NCI-H2081 treated with DMSO at 0.1 percent for 48 hours (cell line): ENCODE measurements at regions not wholly inside any gene's neighbourhood (a gene's known extent, or its start where the extent isn't known, plus 50 kb on each side); places are given as distances from the start of the nearest gene placed in this dataset.

Experiments
- DNase-seq: peaks from one replicate; lab custom pipeline; 2025; lab: John Stamatoyannopoulos, UW

- no peak for DNase-seq
Measured at GRCh38 chr2:193749485-193749884, 1554.8 kb upstream of the TMEFF2 start.

GRCh38 chr2:193743089-193743488 is 1548.4 kb upstream of the TMEFF2 start:
- peak; percentile 97 for DNase-seq

DNA sequence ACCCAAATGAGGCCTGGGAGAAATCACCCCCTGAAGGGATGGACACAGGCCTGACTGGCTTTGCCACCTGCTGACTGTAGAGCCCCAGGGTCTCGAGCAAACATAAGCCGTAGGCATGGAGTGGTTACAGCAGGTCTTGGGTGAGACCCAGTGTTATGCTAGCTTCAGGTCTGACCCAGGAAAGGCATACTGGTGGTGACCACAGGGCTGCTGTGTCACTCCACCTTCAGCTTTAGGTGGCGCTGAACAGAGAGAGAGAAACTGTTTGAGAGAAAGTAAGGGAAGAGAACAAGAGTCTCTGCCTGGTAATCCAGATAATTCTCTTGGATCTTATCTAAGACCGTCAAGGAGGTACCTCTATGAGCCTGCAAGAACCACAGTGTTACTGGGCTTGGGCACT is 1544.2 kb upstream of the TMEFF2 start:
- no peak for DNase-seq

- no peak for DNase-seq
Measured at GRCh38 chr2:193712912-193713311, 1518.2 kb upstream of the TMEFF2 start.

DNA sequence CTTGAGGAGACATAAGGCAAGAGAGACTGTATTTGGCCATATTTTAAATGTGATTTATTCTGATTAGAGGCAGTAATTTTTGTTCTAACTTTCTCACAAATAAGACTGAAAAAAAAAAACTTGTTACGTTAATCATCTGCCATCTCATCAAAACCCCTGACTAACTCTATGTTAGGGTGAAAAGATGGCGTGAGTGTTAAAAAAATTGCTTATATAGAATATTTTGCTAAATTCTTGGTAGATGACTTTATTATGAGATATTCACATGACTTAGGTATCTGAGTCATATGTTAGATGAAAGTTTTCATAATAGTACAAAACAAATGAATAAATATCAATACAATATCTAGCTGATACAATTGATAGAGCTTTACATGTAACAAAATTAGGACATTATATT is 1508.7 kb upstream of the TMEFF2 start:
- DNase-seq = no peak

GRCh38 chr2:193701484-193701883 is 1506.8 kb upstream of the TMEFF2 start:
- no peak for DNase-seq

- peak; percentile 30 for DNase-seq
Measured at GRCh38 chr2:193695367-193695766, 1500.6 kb upstream of the TMEFF2 start.

DNA sequence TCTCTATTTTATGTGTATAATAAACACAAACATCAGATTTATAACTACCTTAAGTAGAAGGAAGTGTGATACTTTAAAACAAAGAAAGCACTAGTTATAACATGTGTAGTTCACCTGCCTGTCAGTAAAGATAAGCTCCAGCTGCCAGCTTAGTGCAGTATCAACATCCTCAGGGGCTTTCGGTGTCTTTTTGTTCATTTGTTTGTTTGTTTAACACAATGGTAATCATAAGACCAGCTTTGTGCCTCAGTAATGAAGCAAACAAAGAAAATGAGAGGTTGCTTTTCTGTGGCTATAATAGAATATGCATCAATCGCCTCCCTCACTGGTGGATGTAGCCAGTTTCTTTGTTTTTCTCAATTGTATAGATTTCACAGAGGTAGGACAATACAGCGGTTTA is 1499.0 kb upstream of the TMEFF2 start:
- DNase-seq = peak; percentile 76

DNA sequence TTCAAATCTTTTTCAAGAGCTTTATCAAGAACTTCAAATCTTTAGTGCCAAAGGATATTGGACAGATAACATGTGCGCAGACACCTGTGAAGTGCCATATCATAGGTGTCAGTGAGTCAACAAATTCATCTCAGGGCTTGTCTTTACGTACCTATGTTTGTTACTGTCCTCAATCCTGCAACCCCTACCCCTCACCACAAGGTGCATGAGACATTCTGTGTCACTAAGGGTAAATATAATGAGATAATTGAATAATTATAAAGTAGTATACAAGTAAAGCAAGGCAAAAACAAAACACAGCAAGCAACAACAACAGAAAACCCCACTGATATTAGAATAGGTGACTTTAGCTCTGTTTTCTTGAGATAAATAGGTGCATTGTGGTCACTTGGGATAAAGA is 1495.8 kb upstream of the TMEFF2 start:
- DNase-seq = no peak

- DNase-seq = no peak
Measured at GRCh38 chr2:193687195-193687594, 1492.5 kb upstream of the TMEFF2 start.

DNA sequence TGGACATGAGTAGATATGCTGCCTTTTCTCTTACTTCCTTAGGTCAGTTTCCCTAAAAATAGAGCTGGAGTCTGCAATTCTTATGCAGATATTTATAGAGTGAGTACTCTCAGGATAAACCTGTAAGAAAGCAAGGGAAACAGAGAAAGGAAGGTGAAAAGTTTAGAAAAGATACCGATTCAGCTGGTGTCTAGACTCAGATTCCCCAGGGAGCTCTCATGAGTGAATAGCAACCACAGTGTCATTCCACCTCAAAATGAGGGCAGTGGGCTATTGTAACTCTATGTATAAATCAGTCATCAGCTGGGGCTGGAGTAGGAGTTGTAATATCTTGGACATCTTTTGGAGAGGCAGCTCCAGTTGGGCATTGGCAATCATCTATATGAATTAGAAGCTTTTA is 1485.1 kb upstream of the TMEFF2 start:
- no peak for DNase-seq

GRCh38 chr2:193670478-193670877 is 1475.7 kb upstream of the TMEFF2 start:
- DNase-seq = no peak

- no peak for DNase-seq
Measured at GRCh38 chr2:193668557-193669323, 1474.0 kb upstream of the TMEFF2 start.

GRCh38 chr2:193627927-193628272 is 1433.2 kb upstream of the TMEFF2 start:
- DNase-seq = no peak

DNA sequence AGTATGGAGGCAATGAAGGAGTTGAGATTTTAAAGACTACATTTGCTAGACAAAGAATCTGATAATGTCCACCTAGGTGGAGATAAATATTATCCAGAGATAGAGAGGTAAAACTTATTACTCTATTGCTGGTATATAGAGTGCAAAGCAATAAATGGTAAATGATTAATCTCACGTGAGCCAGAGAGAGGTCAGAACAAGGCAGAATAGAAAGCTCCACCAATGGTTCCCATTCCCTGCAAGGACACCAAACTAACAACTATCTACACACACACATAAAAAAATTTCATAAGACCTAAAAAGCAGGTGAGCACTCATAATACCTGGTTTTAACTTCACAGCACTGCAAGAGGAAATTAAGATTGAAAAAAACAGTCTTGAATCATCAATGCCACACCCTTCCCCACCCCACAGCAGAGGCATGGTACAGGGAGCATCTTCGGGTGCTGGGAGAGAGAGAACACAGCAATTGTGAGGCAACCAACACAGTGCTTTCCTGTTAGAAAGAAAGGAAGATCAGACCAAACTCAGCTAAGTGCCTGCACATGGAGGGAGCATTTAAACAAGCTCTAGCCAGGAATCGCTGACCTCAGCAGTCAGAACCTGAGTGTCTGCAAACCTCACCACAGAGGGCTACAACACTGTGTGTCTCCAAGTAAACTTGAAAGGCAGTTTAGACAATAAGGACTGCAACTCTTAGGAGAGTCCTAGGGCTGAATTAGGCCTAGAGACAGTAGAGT is 1432.6 kb upstream of the TMEFF2 start:
- no peak for DNase-seq

GRCh38 chr2:193608451-193608850 is 1413.7 kb upstream of the TMEFF2 start:
- DNase-seq = no peak

DNA sequence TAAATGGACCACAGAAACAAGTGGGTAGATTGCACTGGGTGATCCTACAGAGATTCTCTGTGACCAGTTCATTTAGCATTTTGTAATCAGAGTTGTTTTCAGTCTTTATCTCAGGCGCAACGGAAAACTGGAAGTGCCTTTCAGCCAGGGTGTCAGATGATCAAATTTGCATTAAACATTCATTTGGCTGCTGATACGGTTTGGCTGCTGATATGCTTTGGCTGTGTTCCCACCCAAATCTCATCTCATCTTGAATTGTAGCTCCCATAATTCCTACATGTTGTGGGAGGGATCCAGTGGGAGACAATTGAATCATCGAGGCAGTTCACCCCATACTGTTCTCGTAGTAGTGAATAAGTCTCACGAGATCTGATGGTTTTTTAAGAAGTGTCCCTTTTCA is 1396.1 kb upstream of the TMEFF2 start:
- no peak for DNase-seq

DNA sequence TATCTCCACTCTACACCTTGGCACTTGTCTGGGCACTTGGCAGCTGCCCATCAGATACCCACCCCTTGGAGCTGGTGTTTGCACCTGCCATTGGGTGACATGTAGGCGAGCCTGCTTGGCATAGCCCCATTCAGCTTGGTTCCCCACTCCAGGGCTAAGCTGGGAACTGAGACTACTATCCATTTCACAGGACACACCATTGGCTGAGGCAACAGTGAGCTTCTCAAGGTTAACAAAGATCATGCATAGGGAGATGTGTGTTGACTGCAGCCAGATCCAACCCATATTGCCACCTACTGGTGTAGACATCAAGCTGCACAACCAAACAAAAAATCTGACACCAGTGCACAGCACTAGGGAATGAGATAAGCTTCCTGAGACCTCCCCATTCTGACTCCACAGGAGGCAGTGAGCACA is 1389.8 kb upstream of the TMEFF2 start:
- no peak for DNase-seq

DNA sequence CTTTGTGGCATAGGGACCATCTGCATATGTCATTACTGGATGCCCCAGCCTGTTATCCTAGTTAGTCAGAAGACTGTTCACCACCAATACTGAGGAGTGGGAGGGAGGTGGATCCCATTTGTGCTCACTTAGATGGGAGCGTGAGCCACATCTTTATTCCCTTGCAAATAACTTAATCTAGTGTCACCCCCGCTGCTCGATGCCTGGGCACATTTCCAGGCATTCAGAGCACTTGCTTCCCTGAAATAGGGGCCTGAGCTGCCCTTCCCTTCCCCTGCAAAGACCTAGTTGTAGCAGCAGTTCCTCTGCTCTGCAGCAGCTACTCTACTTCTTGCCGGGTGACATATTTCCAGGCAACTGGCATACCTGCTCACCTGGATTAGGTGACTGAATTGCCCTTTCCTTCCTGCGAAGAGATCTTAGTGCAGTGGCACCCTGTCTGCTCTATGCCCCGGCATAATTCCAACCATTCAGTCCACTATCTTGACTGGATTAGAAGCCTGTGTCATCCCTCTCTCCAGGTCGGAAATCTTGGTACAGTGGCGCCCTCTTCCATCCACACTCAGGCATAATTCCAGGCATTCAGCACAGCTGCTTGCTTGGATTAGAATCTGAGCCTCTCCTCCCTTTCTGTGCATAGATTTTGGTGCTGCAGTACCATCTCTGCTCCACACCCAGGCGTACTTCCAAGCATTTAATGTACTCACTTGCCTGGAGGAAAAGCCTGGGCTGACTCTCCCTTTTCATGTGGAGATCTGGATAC is 1389.1 kb upstream of the TMEFF2 start:
- peak; percentile 18 for DNase-seq

GRCh38 chr2:193581807-193582206 is 1387.1 kb upstream of the TMEFF2 start:
- DNase-seq = no peak

DNA sequence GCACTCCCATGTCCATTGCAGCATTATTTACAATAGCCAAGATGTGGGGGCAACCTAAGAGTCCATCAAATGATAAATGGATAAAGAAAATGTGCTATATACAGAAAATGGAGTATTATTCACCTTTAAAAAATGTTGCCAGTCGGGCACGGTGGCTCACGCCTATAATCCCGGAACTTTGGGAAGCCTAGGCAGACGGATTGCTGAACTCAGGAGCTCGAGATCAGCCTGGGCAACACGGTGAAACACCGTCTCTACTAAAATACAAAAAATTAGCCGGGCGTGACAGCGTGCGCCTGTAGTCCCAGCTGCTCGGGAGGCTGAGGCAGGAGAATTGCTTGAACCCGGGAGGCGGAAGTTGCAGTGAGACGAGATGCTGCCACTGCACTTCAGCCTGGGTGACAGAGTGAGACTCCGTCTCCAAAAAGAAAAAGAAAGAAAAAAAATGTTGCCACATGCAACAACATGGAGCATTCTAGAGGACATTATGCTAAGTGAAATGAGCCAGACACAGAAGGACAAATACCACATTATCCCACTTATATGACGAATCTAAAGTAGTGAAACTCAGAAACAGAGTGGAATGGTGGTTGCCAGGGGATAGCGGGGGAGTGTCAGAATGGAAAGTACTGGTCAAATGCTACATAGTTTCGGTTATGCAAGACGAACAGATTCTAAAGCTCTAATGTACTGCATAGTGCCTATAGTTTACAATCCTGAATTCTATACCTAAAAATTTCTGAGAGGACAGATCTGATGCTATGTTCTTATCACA is 1385.6 kb upstream of the TMEFF2 start:
- no peak for DNase-seq

DNA sequence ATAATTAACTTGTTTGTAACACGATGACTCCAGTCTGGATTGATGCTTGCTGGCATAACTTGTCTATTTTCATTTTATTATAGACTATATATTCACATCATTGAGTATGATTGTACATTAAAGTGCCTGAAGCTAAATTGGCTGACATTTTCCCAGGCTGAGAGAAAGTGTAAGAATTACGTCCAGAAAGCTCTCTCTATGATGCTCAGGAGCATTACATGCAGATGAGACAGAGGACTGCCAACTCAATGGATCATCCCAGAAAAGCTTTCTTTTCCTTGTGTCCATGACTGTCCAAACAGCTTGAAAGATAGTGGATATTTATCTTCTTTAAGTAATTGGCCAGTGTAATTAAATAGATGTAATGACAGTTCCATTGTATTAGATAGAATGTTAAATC is 1372.2 kb upstream of the TMEFF2 start:
- no peak for DNase-seq
